Spleen (tissue), 7 donors: ENCODE measurements at regions not wholly inside any gene's neighbourhood (a gene's known extent, or its start where the extent isn't known, plus 50 kb on each side); places are given as distances from the start of the nearest gene placed in this dataset.

Source experiments
- CTCF ChIP-seq, 11 experiments: fragments of 200-600 bp in 7 of 11; fragments of 450-650 bp in 4 of 11; sonication (generic) in 4 of 11; IDR thresholded peaks in 8 of 11; conservative IDR thresholded peaks in 3 of 11; 1 replicate in 7 of 11; 2 replicates in 4 of 11; pipeline versions ENCODE4 v1.4.0 to v1.8.0; 2016 to 2021; ENCODE audit warnings: antibody characterized with exemption in 11 of 11, inconsistent platforms in 4 of 11, mild to moderate bottlenecking in 1 of 11
- POLR2A ChIP-seq, 3 donors: fragments of 450-650 bp; IDR thresholded peaks; one replicate each; pipeline ENCODE4 v1.5.1; 2017; ENCODE audit warnings: antibody characterized with exemption in 3 of 3, mild to moderate bottlenecking in 1 of 3
- donor health status: DM: no; HTN: no; CAD: no; lungs with moderate emphysema.
- donor health status: DM: no; HTN: no; CAD: no.
- donor health status: DM: no; HTN: no; CAD: no.

GRCh38 chr4:158446106-158446505 lies 75.6 kb upstream of the RXFP1 start:
- no peak for TF ChIP-seq CTCF (IDR thresholded peaks at IDR 0.05 in 8 of 11, conservative IDR thresholded peaks at IDR 0.05 in 3 of 11)
- TF ChIP-seq POLR2A (IDR thresholded peaks at IDR 0.05): no peak
